GM21723 (cell line): ENCODE measurements at regions not wholly inside any gene's neighbourhood (a gene's known extent, or its start where the extent isn't known, plus 50 kb on each side); places are given as distances from the start of the nearest gene placed in this dataset.

Experiments
- ATAC-seq: cut with Tn5 transposase; IDR thresholded peaks from one replicate; pipeline ENCODE4 v1.9.1; 2021; ENCODE audit warnings: mild to moderate bottlenecking, moderate library complexity; ENCODE audit not compliant: unreplicated experiment

DNA sequence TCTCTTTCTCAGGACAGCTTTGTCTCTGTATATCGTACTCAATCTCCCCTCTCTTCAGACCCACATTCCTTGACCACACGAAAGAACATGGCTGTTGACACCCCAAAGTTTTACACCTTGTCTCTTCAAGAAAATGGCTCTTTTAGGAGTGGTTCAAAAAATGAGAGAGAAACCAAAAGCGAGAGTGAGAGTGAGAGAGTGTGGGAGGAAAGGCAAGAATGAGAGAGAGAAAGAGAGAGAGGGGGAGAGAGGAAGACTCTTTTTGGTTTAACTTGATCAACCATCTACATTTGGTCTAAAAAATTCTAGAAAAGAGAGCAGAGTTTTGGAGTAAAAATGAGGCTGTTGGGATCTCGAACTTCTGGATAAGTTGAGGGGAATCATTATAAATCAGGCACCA lies 581.8 kb upstream of the WWC1 start:
- ATAC-seq = peak; percentile 79

DNA sequence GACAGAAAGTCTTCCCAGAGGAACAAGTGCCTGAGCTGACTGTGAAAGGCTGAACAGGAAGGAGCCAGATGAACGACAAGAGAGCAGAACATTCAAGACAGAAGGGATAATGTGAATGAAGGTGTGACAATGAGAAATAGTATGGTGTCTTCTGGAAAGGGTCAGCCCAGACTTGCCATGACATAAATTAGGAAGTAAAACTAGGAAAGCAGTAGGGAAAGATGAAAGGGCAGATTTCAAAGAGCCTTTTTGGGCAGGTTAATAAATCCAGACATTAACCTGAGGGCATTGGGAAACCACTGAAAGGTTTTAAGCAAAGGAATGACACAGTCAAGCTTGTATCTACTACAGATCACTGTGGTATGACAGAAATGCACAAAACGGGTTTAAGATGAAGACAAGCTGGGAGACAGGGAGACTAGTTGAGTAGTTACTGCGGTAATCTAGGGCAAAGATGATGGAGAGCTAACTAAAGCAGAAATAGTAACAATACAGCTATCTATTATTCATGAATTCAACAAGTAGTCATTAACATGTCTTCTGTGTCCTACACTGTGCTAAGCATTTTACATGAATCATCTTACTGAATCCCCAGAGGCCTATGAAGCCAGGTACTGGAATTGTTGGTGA lies 580.9 kb upstream of the WWC1 start:
- ATAC-seq = no peak

DNA sequence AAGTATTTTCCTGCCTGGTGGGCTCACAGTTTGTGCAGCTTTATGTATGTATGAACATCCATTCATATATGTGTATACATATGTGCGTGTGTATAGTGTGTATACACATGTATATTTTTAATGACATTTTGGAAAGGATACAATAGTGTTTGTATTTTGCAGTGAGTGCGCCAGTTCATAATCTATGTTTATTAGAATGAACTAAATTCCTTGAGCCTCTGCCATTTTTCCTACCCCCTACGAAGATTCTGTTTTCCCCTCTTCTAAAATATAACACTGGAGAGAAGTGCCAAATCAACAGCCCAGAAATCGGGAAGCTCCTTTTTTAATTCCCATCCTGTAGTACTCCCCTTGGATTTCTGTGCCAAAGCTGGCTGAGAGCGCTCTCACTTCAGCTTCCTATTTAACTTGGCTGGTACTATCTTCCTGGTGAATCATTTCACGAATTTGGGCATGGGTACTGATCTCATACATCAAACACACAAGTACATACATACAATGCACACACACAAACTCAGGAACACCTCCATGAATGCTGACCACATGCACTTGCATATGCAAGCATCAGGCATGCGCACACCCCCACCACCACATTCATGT lies 578.4 kb upstream of the WWC1 start:
- no peak for ATAC-seq

DNA sequence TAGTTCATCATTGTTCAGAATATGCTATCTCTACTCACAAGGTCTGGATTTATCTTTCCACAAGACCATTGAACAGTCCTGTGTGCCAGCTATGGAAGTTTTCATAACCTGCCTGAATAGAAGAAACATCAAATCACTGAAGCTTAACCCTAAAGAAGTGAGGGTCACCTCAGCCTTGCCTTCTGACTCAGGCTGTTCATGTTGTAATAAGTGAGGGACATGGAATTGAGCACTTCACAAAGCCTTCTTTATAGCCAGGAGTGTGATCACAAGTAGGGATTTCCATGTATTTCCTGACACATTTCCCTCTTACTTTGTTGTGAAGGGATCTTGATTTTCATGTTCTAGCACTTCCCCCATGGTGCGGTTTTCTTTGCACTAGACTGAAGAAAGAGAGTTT lies 577.5 kb upstream of the WWC1 start:
- no peak for ATAC-seq

DNA sequence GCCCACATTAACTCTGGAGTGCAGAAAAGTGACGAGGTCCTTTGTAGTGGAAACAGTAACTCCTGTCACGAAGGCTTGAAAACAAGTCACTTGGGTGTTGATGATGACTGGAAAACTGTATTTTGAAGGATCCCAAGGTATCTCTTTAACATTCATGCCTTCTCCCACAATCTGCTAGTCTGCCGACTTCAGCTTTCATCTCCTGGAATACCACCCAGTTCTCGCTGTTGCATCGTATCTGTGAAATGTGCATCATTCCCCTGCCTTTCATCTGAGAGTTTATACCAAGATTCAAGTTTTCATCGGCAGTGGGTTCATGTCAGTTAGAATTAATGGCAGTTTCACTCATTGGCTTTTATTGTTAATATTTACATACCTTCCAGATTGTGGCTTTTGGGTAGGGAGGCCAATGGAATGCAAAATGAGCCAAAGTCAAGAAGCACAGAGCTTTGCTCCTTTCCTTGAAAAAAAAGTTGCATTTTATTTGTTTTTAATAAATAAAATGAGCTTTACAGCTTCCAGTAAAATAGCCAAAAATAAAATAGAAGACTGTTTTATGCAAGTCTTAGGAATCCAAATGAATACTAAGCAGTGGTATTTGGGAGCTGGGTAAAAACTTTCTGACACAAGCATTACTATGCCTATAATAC lies 575.2 kb upstream of the WWC1 start:
- ATAC-seq = no peak

DNA sequence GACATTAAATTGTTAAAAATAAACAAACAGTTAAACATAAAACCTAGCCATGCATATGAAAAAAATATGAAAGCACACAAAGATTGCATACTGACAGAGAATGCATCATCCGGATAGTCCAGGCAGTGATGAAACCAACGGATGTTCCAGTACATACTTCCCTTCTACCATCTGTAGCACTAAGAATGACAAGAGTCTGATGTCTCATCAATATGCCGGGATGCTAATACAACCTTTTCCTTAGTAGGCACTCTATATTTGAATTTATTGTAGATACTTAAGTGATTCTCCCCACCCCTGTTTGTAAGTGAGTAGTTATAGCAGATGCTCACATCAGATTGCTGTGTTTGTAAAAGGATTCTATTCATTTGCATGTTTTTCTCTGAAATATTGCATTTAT lies 571.2 kb upstream of the WWC1 start:
- no peak for ATAC-seq

DNA sequence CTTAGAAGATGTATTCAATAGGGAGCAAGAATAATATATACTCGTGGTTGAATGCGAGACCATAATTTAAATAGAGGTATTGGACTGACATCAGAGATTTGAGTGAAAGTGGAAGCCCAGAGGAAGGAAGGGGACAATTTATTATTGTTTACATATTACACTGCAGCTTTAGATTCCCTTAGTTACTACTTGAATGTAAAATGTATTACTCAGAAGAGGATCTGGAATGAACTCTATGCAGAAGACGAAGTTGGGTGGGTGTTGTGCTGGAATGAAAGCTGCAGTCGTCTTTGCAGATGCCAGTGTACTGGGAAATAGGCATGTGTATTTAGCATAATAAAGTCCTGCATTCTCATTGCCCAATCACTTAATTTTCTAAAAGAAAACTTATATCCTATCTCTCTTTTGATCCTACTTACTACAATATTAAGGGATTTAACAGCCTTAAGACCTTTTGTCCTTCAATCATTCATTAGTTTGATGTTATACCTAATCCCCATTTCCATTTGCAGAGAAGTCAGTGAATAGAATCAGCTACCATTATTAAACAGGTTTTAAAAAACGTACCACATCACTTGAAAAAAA lies 570.7 kb upstream of the WWC1 start:
- no peak for ATAC-seq

DNA sequence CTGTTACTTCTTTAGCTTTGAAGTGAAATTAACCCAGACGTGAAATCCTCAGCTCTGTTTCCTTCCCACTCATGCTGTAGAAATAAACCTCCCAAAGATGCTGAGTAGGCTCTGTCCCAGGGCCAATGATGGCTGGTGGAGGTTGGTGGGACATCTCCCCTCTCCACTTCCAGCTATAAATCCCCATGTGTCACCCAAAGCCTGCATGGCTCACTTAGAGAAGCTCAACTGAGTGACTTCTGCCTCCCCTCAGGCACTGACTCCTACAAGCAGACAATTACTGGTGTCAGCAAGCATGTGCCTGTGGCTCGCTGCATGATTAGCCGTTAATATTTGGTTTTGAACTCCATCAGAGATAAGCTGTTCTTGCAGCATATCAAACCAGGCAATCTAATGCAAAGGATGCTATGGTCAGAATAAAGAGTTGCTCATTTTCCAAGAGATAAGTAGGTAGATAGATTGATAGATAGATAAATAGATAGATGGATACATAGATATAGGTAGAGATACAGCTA lies 569.5 kb upstream of the WWC1 start:
- no peak for ATAC-seq

DNA sequence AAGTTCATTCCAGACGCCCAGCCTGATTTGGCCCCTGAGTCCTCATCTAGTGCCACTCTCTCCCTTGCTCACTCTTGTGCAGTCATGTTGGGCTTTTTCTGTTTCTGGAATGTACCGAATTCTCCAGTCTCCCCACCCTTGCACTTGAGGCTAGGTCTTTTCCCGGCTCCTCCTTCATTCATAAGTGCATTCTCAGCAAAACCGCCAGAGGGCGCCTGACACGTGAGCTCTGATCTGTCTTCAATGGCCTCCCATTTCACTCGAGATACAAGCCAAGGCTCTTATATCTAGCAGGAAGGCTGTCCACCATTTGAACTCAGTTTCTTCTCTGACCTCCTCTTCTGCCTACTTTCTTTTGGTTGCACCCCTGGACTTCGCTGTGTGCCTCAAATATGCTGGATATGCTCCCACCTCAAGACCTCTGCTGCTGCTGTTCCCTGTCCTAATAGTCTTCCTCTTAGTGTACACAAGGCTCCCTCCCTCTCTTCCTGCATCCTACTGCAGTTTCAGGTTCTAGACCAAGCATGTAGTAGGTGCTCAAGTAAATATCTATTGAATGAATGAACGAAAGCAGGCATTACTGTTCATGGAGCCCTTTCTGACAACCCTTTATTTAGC lies 568.1 kb upstream of the WWC1 start:
- ATAC-seq = peak; percentile 100

DNA sequence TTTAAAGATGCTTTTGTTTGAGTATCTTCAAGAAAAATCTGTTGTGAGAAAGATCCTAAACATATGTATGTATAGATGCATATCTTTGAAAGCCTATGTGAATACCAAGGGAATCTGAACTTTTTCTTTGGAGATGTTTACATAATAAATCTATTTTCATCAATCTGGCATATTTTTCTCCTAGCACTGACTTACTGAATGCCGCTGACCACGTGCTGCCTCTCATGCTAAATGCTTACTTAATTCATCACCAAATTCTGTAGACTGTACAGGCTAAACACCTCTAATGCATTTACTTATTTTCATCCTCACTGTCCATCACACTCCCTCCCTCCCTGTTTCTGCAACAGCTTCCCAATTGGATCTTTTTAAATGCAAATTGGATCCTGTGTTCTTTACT lies 566.2 kb upstream of the WWC1 start:
- no peak for ATAC-seq

DNA sequence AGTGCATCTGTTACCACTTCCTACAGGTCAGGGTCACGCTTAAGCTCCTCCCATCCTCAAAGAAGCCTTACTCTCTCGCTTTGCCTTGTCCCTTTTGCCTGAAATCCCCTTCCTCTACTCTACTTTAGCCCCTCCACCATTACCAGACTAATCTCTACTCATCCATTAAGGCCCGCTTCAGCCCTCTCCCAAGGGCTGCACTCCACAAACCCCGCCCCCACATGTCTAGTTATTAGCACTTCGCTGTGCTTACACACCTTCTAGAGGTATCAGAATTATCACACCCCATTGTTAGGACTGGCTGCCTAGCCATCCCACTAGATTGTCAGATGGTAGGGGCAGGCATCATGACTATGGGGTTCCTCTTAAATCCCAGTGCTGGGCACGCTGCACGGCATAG lies 565.7 kb upstream of the WWC1 start:
- ATAC-seq = no peak

DNA sequence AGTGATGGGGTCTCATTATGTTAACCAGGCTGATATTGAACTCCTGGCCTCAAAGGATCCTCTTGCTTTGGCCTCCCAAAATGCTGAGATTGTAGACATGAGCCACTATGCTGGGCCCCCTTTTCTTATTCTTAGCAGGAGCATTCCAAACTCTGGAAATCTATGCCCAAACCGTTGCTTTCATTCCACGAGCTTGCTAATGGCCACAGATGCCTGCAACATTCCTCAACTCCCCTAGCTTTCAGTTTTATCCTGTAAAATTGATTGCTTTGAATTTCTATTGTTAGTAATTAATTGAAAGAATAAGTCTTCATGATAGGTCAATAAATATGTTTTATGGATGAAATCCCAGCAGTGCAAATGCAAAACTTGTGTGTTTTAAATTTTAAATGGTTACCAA lies 564.8 kb upstream of the WWC1 start:
- no peak for ATAC-seq

DNA sequence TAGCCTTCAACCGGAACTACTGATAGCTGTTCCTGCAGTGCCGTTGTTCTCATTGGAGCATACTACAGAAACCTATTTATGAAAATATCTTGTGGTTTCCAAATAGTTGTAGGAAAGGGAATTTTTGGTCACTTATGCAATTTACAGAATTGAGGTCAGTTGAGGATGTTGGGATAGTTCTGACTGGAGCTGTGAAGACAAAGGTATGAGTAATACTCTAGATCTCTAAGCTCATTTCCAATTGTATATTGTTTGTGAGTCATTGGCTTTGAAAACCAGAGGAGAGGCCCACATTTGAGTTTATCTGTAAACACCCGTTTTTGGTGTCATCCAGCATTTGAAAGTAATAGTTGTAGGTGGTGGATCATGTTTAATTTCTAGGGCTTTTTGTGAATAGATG lies 561.3 kb upstream of the WWC1 start:
- ATAC-seq = no peak

DNA sequence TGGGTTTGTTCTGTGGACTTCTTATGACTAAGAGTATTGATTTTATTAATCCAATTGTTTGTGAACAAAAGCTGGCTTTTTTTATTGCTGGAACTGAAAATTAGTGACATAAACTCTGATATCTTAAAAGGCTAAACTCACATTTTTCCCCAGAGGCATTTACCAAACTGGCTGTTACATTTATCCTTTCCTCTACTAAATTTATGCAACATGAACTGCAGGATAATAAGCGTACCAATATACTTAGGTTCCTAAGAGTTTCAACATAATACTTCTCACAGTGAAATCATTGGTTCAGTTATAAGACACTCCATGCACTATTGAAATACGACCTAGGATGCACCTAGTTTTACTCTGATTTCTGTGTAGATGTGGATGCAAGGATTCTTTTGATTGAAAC lies 560.8 kb upstream of the WWC1 start:
- ATAC-seq = no peak

DNA sequence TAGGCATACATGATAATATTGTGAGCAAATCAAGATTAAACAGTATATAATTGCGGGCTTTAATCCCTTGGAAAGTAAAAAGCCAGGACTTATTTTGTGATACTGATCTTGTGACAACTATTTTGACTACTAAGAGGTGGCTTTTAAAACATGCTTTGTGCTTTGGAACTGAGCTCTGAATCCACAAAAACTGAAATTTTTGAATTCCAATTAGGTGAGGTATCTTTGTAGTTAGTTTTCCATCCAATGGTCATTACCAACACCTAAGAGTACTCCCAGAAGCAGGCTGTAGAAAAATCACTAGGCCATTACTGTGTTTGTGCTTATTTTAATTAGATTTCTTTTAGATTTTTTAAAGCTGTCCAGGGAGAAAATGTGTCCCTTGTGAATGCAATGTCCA lies 559.5 kb upstream of the WWC1 start:
- no peak for ATAC-seq

DNA sequence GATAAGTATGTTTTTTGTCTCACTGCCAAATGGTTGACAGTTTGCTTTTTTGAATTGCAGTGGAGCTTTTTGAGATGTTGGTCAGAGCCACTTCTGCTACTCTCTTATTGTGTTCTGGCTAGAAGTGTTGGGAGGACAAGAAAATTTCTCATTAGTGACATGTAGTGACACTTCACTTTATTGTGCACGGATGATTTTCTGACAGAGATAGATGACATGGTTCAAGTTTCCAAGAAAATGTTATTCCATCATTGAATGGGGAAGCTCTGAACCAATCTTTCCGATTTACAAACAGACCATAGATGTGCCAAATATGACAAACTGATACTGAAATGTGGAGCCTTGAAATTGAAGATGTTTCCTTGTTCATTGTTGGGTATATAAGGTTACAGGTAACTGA lies 558.9 kb upstream of the WWC1 start:
- ATAC-seq = no peak

DNA sequence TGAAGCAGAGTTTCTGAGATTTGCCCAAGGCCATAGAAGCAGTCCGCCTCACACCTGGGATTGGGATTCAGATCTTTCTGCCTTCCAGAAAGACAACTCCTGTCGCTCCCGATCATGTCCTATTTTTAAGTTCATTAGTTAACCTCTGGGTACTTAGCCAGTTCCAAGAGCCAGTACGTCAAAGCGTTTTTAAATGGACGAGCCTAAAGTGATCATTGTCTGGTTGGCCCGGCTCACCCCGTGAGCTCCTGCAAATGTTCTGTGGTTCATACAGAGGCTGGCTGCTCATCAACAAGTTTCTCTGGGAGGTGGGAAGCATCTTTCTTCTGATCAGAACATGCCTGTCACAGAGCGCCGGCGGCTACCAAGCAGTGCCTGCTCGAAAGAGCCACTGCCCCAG lies 554.5 kb upstream of the WWC1 start:
- ATAC-seq = no peak

DNA sequence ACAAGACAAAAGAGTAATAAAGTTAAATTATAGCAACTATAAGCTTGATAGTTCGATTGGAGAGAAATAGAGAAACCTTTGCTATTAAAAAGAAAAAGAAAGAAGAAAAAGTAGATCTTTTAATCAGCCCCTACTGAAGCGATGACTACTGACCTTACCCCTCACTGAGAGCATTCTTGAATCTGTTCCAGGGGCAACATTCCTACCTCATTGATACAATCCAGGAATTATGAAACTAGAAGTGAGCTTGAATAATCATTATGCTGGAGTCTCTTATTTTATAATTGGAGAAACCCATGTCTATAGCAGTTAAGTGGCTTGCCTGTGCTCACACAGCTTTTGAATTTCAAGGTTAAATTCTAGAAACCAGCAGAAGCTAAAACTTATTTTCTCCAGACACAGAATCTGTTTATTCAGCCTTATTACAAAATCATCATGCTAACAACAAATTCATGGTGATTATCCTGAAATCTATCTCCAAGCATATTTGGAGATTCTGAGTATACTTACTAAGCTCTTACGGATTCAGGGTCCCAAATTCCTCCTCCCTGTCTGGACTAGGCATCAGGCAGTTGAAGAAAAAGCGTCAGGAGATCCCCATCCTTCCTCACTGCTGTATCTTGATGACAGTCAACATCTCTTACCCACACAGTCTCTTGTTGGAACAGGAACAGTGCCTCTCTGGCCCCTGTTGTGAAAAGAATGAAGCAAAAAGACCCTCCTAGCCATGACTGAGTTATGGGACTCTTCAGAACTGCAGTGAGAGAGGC lies 547.6 kb upstream of the WWC1 start:
- ATAC-seq = no peak

DNA sequence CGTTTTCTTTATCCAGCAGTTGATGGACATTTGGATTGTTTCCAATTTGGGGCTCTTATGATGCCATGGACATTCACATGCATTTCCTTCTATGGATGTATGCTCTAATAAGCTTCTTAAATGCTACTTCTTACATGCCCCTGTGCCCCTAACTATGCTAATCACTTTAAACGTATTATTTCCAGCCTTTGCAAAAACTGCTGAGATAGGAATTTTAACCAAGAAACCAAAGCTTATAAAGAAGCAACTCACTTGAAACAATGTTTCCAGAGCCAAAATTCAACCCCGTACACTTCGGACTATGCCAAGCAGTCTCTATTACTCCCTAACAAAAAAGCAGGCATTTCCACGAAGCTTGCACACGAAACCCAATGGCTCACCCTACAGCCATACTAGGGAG lies 545.6 kb upstream of the WWC1 start:
- no peak for ATAC-seq

DNA sequence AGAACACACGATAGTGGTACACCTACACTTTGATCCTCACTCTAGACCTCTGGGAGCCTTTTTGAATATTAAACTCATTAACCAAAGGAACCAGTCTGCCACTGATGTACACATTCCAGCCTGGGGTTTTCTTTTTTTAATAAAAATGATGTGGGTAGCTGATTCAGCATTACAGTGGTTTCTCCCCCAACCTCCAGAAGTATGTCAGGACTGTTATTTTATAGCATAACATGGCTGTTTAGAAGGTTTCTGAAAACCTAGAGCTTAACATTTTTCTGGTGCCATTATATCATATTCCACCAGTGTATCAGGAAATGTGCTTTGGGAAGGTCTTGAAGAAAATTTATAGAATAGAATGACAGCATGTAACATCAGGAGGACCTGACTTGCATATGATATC lies 540.9 kb upstream of the WWC1 start:
- no peak for ATAC-seq

DNA sequence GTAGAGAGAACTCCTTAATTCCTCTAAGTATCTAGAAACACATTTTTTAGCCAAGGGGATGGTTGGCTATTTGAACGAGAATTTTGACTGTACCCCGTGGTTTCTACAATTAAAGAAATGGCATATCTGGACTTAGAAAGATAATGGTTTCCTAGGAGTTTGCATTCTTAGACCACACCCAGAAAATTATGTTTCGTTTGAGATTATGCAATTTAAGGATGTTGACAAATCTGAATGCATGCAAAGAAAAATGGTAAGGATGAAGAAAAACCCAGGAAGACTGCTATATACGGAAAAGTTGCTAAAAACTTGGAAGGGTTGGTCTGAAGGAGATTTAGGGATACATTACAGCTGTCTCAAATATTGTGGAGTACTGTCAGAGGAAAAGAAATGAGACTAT lies 538.5 kb upstream of the WWC1 start:
- ATAC-seq = no peak
